ENCODE measurements at regions not wholly inside any gene's neighbourhood (a gene's known extent, or its start where the extent isn't known, plus 50 kb on each side); places are given as distances from the start of the nearest gene placed in this dataset.

- TF ChIP-seq POLR2AphosphoS5 (IDR thresholded peaks at IDR 0.05), result no peak
- no peak for TF ChIP-seq EP300 (IDR thresholded peaks at IDR 0.05)
- TF ChIP-seq CTCF (IDR thresholded peaks at IDR 0.05), result no peak
- no peak for TF ChIP-seq POLR2A (IDR thresholded peaks at IDR 0.05; ENCODE audit: low read depth)
- H3K4me3 ChIP-seq, result peak overlapping the region in 2 of 4 donors; percentile 10 to 13
- H3K27me3 ChIP-seq, result no peaks in the 10 kb centered on the region
- H3K4me1 ChIP-seq, result peaks cover 0 to 14% (median 9%) of the 10 kb centered on the region in 4 donors
- H3K36me3 ChIP-seq, result no peaks in the 10 kb centered on the region
- intact Hi-C loops (cut with DNase I), result no loop called here
- no peak overlapping the region for H3K27ac ChIP-seq (replicated peaks in 1 of 4)
- DNase-seq (ENCODE audit: extremely low spot score), result no peak
- WGBS, result 48% methylated on average over 8 of the region's 8 CpGs
- peaks cover 0 to 10% (median 0%) of the 10 kb centered on the region in 4 donors for H3K9me3 ChIP-seq
Observed at GRCh38 chr11:91156041-91156440, 933.2 kb upstream of the CHORDC1 start.

- TF ChIP-seq POLR2AphosphoS5 (IDR thresholded peaks at IDR 0.05) (no peak), EP300 (IDR thresholded peaks at IDR 0.05) (no peak), POLR2A (IDR thresholded peaks at IDR 0.05; ENCODE audit: low read depth) (no peak), CTCF (IDR thresholded peaks at IDR 0.05) (no peak)
- no peak for DNase-seq (ENCODE audit: extremely low spot score)
- 86% methylated on average over 2 of the region's 2 CpGs for WGBS
- Histone ChIP-seq H3K9me3 (peaks cover 0 to 7% (median 0%) of the 10 kb centered on the region in 4 donors), H3K27ac (replicated peaks in 1 of 4) (no peak overlapping the region), H3K4me1 (no peaks in the 10 kb centered on the region), H3K36me3 (no peaks in the 10 kb centered on the region), H3K4me3 (no peak overlapping the region), H3K27me3 (no peaks in the 10 kb centered on the region)
- intact Hi-C loops (cut with DNase I), result no loop called here
Observed at GRCh38 chr11:91147885-91148284, 925.0 kb upstream of the CHORDC1 start.

GRCh38 chr11:91141655-91142054, 918.8 kb upstream of the CHORDC1 start:
- H3K4me3 ChIP-seq, result no peak overlapping the region
- no peak overlapping the region for H3K27ac ChIP-seq (replicated peaks in 1 of 4)
- H3K27me3 ChIP-seq, result no peaks in the 10 kb centered on the region
- TF ChIP-seq EP300 (IDR thresholded peaks at IDR 0.05) (no peak), POLR2A (IDR thresholded peaks at IDR 0.05; ENCODE audit: low read depth) (no peak), CTCF (IDR thresholded peaks at IDR 0.05) (no peak), POLR2AphosphoS5 (IDR thresholded peaks at IDR 0.05) (no peak)
- intact Hi-C loops (cut with DNase I), result no loop called here
- no peak for DNase-seq (ENCODE audit: extremely low spot score)
- H3K4me1 ChIP-seq, result no peaks in the 10 kb centered on the region
- H3K9me3 ChIP-seq, result no peaks in the 10 kb centered on the region
- H3K36me3 ChIP-seq, result no peaks in the 10 kb centered on the region
- WGBS, result 87% methylated on average over 3 of the region's 3 CpGs

- no peaks in the 10 kb centered on the region for H3K36me3 ChIP-seq
- 83% methylated on average over 2 of the region's 2 CpGs for WGBS
- no peak overlapping the region for H3K4me3 ChIP-seq
- intact Hi-C loops (cut with DNase I), result no loop called here
- no peaks in the 10 kb centered on the region for H3K27me3 ChIP-seq
- H3K9me3 ChIP-seq, result no peaks in the 10 kb centered on the region
- H3K27ac ChIP-seq (replicated peaks in 1 of 4), result no peak overlapping the region
- DNase-seq (ENCODE audit: extremely low spot score), result no peak
- H3K4me1 ChIP-seq, result peaks cover 3 to 19% (median 5%) of the 10 kb centered on the region in 4 donors
- TF ChIP-seq EP300 (IDR thresholded peaks at IDR 0.05) (no peak), CTCF (IDR thresholded peaks at IDR 0.05) (no peak), POLR2A (IDR thresholded peaks at IDR 0.05; ENCODE audit: low read depth) (no peak), POLR2AphosphoS5 (IDR thresholded peaks at IDR 0.05) (no peak)
Observed at GRCh38 chr11:91136631-91137030, 913.8 kb upstream of the CHORDC1 start.

- intact Hi-C loops (cut with DNase I), result no loop called here
- Histone ChIP-seq H3K4me1 (peaks cover 3 to 19% (median 5%) of the 10 kb centered on the region in 4 donors), H3K27me3 (no peaks in the 10 kb centered on the region), H3K9me3 (no peaks in the 10 kb centered on the region), H3K4me3 (no peak overlapping the region), H3K36me3 (no peaks in the 10 kb centered on the region), H3K27ac (replicated peaks in 1 of 4) (peak overlapping the region; percentile 36 to 62 (median 41))
- DNase-seq (ENCODE audit: extremely low spot score), result no peak
- no peak for TF ChIP-seq POLR2A (IDR thresholded peaks at IDR 0.05; ENCODE audit: low read depth)
- TF ChIP-seq EP300 (IDR thresholded peaks at IDR 0.05), result no peak
- no peak for TF ChIP-seq CTCF (IDR thresholded peaks at IDR 0.05)
- TF ChIP-seq POLR2AphosphoS5 (IDR thresholded peaks at IDR 0.05), result no peak
Observed at GRCh38 chr11:91133361-91133760, 910.5 kb upstream of the CHORDC1 start.
